ENCODE measurements at regions not wholly inside any gene's neighbourhood (a gene's known extent, or its start where the extent isn't known, plus 50 kb on each side); places are given as distances from the start of the nearest gene placed in this dataset.

- TF ChIP-seq CTCF (IDR thresholded peaks at IDR 0.05) (no peak), POLR2A (IDR thresholded peaks at IDR 0.05) (no peak), EP300 (IDR thresholded peaks at IDR 0.05) (no peak)
These were observed 602.7 kb upstream of the NOX3 start for GRCh38 chr6:156058356-156058755.
